Hematopoietic multipotent progenitor cell treated with erythropoietin and hydrocortisone succinate and interleukin-3 and kit ligand, for 15 days (in vitro differentiated cells): ENCODE measurements at regions not wholly inside any gene's neighbourhood (a gene's known extent, or its start where the extent isn't known, plus 50 kb on each side); places are given as distances from the start of the nearest gene placed in this dataset.

Experiments
- DNase-seq: peaks from one replicate; pipeline ENCODE4 v3.0.0-alpha.2; 2015; ENCODE audit warnings: low spot score

DNA sequence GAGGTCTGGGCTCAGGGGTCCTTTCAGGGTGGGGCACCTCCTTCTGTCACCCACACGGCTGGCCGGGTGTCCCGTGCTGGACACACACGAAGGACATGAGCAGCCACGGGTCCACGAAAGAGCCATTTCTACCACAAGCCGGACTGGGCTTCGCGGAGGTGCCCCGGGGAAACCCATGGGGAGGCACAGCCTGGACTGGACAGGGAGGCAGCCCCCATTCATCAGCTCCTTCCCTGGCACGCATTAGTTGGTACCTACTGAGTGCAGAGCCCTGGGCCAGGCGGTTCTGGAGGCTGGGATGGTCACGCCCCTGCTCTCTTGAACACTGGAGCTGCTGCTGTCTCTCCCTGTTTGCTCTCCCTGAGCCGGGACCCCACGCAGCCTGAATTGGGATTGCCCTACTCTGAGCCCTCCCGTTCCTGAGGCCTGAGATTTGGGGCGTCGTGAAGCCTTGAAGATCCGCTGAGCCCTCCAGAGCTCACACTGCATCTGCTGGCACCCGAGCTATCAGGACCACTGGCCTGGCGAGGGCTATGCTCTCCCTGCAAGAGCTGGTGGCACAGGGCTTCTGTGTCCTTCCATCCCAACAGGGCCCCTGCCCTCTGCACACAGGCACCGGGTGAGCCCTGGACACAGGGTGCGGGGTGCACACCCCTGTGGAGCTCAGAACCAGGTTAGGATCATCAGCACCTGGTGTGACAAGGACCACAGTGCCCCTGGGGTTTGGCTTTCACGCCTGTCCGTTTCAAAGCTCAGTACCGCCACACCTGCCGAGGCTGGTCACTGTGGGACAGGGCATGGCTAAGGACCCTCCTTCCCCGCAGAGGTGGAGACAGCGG, 84.6 kb downstream of the MYEOV start:
- no peak for DNase-seq

GRCh38 chr11:69380451-69380901, 86.5 kb downstream of the MYEOV start:
- no peak for DNase-seq

DNA sequence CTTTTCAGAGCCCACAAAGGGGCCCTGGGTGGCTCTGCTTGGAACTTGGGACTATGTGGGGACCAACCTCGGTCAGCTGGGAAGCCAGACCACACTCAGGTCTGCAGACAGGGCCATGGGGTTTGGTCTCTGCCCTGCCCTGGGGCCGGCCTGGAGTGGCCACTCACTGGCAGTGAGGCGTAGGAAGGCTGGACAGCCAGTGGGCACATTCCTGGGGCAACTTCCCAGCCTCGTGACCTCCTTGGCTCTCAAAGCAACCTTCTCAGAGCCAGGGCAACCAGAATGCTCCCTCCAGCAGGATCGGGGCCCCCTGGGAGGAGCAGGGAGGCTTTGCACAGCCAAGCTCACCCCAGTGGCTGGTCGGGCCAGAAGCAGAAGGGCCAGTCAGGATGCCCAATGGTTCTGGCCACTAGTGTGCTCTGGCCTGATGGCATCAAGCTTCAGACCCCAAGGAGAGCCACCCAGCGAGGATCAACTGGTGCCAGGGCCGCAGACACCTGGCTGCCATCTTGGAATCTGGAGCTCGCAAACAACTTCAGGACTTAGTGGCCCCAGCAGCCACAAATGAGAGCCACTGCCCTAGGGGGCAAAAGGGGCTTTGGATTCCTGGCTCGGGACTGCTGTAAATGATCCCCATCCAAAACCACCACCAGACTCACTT, 87.1 kb downstream of the MYEOV start:
- no peak for DNase-seq

DNA sequence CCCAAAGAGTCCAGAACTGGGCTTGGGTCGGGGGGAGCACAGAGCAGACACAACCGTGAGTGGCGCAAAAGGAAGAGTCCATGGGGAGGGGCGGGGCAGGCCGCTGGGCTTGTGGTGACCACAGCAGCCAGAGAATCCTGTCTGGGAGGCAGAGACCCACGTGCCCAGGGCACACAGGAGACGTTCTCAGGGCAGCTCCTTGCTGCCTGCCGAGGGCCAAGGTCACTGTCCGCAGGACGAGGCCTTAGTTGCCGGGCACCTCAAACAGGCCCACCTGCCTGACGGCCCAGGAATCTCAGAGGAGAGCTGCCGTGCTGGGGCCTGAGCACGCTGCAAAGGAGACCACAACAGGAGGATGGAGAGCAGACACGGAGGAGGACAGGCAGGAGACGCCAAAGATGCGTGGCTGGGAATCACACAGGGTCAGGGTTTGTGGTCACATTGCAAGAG, 87.8 kb downstream of the MYEOV start:
- no peak for DNase-seq

- peak; percentile 8 for DNase-seq
Measured at GRCh38 chr11:69382131-69383128, 88.5 kb downstream of the MYEOV start.

DNA sequence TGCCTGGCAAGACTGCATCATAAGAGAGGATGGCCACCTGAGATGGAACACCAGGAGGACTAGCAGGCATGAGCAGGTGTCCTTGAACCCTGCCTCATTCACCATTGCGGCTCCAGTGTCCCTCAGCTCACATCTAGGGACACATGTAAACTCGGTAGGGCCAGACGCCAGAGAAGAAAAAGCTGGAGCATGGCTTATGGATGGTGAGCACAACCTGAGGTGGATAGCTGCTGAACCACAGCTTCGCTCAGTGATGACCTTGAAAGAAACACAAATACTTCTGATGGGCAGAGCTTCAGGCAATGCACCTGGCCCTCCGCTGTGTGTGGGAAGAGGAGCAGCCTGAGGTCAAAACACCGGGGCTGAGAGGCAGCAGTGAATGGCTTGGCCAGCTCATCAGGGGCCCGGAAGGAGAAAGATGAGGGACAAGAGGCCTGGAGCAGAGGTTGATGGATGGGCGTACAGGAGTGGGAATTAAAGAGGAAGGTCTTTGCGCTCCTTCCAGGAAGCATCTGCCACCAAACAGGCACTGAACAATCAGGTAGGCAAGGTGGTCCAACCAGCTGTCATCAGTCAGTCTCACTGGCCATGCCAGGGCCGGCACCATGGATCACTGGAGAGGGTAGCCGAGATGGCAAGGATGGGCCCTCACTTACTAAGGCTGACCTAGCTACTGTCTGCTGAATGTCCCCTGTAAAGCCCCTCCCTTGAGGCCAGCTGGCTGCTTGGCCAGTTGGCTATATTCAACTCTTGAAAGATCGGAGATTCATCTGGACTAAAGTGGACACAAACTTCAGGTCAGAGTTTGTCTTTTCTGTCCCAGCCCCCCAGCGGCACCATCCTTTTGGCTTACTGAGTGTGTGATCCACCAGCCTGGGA, 89.7 kb downstream of the MYEOV start:
- DNase-seq, result no peak

DNA sequence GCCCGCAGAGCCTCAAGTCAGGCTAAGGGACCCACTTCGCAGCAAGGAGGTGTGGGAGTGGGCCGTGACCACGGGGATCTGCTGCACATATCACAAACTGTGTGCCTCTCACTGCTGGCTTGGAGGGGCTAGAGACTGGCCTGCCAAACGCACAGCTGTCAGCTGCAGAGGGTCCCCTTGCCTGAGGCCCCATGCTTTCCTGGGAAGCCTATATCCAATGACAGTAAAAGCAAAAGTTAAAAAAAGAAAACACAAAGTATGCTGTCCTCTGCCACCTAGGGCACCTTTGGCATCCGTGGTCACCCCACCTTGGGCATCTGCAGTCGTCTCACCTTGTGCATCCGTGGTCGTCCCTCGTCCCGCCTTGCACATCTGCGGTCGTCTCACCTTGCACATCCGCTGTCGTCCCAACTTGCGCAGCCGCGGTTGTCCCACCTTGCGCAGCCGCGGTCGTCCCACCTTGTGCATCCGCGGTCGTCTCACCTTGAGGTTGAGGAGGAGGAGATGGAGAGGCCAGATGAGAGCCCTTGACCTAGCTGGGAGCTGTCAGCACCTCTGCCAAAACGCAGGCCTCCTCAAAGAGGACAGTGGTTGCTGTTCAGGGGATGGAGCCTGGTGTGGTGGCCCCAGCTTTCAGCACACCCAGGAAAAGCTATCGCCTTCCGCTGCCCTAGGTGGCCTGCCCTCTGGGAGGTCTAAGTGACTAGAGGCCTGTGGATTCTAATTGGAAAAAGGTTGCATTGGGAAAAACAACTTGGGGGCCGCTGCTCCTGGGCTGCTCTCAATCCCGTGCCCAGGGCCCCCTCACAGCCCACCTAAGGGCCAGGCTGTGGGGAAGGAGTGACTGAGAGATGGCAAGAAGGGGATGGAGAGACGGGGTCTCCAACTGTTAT, 90.5 kb downstream of the MYEOV start:
- no peak for DNase-seq

GRCh38 chr11:69385144-69385820, 91.3 kb downstream of the MYEOV start:
- no peak for DNase-seq

- no peak for DNase-seq
Measured at GRCh38 chr11:69385832-69386427, 92.0 kb downstream of the MYEOV start.

- no peak for DNase-seq
Measured at GRCh38 chr11:69386594-69387408, 92.8 kb downstream of the MYEOV start.

DNA sequence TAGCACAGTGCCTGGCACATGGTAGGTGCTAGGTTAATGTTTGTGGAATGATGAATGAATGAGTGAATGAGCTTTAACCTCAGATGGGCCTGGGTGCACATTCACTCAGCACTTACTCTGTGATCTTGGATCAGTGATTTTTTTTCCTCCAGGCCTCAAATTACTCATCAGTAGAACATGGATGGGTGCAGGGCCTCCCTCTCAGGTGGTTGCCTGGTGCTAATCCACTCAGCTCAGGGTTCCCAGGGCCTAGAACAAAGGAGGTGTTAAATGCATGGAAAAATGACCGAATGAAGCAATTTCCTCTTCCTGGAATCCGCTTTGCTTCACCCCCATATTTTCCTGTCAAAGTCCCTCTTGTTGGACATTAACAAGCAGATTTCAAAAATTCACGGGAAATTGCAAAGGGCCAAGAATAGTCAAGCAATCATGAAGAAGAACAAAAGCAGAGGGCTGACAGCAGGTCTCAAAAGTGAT, 93.5 kb downstream of the MYEOV start:
- DNase-seq, result no peak

DNA sequence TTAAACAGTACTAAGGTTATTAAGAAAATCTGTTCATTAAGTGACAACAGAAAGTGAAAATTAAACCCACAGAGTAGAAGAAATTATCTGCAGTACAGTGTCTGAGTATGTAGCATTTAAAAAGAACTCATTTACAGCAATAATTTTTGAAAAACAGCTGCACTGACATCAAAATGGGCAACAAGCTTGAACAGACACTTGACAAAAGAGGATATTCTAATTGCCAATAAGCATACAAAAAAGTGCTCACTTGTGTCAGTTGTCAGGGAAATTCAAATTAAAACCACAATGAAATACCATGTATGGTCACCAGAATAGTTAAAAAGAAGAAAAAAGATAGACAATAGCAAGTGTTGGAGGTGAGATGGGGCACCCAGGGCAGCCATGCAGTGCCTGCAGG, 93.3 kb upstream of the LINC01488 start:
- no peak for DNase-seq

DNA sequence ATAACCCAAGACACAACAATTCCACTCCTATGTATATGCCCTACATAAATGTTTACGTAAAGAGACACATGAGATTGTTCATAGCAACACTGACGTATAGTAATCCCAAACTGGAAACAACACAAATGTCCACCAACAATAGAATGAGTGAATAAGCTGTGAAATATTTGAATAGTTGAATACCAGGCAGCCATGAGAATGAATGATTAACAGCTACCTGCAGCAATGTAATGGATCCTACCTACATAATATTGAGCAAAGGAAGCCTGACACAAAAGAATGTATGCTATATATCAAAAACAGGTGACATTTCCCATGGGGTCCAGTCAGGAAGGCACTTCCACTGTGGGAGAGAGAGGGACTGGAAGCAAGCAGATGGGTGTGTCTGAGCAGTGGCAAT, 92.8 kb upstream of the LINC01488 start:
- DNase-seq, result no peak

DNA sequence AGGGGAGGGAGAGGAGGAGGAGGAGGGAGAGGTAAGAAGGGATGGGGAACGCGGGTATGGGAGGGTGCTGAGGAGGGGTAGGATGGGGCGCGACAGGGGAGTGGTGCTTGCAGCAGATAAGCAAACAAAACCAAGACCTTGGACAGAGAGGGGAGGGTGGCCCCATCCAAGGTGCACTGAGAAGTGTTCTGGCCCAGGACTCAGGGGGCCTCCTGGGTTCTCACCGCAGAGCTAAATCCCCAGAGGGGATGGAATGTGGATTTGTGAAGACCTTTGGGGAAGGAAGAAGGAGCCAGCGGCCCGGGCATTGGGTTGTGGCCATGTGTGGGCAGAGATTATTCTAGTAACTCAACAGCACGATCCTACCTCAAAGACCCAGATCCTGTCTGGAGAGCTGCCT, 90.9 kb upstream of the LINC01488 start:
- DNase-seq, result no peak

DNA sequence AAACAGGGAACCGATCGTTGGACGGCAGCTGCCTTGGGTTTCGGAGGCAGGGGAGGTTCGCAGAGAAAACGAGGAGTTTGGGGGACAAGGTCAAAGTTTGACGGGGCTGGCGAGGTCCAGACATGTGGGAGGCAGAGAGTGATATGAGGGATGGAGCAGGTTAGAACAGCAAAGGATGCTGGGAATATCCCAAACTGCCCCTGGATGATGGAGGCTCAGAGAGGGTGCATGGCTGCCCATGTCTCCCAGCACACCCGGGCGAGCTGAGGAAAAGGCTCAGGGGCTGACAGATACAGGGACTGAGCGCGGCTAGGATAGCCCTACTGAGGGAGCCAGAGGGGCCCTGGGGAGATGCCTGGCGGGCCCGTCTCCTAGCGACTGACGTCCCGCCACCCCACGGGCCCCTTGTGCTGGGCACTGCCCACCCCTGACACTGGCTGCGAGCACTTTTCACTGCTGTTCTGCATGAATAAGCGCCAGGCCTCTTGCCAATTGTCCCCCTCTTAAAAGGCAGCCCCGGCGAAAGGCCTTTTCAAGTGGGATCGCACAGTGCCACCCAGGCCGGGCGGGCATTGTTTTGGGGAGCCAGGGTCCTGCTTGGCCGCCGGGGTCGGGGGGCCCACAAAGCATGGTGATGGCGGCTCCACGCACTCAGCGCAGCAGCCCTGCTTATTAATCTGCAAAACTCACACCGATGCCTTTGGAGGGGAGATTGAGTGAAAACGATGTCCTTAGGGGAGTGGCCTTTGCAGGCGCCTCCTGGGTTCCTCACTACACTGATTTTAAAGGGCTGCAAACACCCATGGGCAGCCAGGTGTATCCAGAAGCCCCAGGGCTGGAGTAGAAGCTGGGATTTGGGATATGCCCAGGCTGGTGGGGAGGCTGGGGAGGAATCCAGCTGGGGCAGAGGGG, 90.0 kb upstream of the LINC01488 start:
- DNase-seq, result no peak

GRCh38 chr11:69392104-69392653, 89.3 kb upstream of the LINC01488 start:
- DNase-seq, result no peak
